GM12873 (cell line): ENCODE measurements at regions not wholly inside any gene's neighbourhood (a gene's known extent, or its start where the extent isn't known, plus 50 kb on each side); places are given as distances from the start of the nearest gene placed in this dataset.

Source experiments
- TF ChIP-seq, protein P1 (sequence below): IDR thresholded peaks from 2 replicates; pipeline ENCODE4 v1.5.1; 2012; ENCODE audit warnings: low read depth, mild to moderate bottlenecking, moderate library complexity, low read length, control low read depth; ENCODE audit not compliant: insufficient read depth; ENCODE audit errors: missing control alignments

DNA sequence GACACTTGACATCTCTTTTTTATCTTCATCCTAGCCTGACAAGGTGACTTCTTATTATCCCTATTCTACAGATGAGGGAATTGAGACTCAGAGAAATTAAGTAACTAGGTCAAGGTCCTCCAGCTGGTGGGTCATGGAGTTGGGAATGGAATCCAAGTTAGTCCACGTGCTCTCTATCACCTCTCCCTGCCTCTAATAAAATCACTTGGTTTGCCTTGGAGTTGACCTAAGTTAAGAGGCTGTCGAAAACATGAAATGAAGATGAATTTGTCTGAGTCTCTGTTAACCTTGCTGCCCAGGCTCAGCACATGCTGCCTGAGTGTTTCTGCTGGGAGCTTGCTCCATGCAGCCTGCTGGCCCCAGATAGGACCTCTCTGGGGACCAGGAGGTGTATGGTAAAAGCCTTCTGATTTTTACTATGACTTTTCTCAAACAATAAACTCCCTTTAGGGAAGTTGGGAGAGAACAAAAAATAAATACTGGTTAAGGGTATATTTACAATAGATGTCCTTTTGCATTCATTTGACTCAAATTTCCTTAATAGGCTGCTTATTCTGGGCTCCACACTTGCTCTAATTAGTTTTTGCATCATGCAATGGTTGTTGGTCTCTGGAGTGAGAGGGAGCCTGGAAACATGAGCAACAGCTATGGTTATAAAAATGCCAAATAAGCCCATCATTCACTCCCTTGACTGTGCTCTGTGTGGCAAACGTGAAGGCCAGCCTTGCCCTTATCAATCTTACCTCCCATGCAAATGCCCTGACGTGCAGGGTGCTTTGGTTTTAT is 61.6 kb upstream of the DHX15 start:
- TF ChIP-seq, protein P1, sequence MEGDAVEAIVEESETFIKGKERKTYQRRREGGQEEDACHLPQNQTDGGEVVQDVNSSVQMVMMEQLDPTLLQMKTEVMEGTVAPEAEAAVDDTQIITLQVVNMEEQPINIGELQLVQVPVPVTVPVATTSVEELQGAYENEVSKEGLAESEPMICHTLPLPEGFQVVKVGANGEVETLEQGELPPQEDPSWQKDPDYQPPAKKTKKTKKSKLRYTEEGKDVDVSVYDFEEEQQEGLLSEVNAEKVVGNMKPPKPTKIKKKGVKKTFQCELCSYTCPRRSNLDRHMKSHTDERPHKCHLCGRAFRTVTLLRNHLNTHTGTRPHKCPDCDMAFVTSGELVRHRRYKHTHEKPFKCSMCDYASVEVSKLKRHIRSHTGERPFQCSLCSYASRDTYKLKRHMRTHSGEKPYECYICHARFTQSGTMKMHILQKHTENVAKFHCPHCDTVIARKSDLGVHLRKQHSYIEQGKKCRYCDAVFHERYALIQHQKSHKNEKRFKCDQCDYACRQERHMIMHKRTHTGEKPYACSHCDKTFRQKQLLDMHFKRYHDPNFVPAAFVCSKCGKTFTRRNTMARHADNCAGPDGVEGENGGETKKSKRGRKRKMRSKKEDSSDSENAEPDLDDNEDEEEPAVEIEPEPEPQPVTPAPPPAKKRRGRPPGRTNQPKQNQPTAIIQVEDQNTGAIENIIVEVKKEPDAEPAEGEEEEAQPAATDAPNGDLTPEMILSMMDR: no peak

DNA sequence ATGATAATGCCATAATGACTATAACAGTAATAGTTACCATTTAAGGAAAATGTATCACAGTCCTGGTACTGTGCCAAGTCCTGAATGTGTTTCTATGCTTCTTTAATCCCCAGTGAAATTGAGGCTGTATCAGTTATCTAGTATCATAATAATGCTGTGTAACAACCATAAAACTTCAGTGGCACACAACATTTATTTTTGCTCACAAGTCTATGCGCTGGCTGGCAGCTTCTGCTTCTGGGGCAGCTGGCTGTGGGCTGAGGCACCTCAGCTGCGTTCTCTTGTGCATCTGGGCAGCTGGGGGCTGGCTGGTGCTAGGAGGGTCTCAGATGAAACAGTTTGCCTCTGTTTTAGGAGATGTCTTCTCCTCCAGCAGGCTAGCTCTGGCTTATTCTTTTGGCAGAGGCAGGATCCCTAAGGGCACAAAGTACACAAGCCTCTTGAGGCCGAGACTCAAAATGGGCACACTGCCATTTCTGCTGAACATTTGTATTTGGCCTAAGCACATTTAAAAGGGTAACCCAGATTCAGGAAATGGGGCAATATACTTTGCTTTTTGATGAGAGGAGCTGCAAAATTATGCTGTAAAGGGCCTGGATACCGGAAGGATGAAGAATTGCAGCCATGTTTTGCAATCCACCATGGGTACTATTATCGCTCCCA is 62.6 kb upstream of the DHX15 start:
- TF ChIP-seq, protein P1: no peak

DNA sequence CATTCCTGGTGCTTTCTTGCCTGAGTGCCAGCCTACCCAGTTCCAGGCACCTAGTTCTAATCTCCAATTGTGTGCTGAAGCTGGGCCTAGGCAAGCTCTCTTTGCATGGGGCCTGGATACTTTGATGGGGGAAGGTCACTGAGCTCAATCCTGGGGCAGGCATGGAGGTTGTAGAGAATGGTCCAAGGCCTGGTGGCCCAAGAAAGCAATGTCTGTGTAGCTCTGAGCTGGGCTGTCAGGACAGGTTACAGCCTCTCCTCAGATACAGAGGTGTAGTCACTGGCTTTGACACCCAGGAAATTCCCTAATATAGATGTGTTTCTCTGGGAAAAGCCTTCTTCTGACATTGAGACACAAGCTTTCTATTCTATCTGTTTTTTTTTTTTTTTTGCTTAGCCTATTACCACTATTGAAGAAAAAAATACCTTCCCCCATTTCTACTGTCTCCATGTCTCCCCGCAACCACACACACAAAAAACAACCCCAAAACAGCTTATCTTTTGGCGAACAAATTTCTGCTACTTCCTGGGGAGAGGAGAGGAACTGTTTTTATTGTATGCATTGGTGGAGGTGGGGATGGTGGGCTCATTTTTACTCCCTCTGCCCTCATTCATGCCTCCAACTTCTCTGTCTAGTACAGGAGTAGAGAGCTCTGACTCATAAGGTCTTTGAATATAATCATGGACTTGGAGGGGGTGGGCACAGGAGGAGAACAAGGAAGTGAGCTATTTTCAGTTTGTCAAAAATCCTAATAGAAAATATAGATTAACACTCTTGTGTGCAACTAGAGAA is 66.7 kb upstream of the DHX15 start:
- TF ChIP-seq, protein P1: no peak

DNA sequence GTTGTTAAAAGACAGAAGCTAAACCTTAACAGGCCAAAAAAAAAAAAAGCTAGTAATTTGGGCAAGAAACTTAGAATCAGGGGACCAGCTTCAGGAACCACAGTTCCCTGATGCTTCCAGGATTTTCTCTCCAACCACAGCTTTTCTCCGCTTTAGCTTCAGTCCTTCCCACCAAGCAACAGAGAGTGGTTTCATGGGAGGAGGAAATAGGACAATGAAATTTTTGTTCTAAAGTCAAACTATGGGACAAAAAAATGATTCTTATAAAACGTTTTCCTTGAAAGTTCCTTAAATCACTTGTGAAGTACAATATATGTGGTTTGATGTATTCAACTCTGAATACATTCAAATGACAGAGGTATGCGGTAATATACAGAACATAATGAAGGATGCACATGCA is 71.0 kb upstream of the DHX15 start:
- TF ChIP-seq, protein P1: no peak

DNA sequence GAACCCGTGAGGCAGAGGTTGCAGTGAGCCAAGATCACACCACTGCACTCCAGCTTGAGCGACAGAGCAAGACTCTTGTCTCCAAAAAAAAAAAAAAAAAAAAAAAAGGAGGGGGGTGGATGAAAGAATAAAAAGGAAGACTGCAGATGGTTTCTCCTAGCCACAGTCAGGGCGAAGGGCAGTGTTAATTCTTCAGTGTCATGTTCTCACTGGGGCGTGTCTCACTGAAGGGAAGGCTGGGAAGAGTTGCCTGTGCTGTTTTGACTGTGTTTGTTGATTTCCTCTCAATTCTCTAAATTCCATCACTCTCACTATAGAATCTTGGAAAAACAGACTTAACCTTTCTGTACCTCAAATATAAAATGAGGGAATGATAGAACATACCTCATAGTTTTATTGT is 71.6 kb upstream of the DHX15 start:
- TF ChIP-seq, protein P1: no peak

GRCh38 chr4:24656906-24657305 is 72.6 kb upstream of the DHX15 start:
- TF ChIP-seq, protein P1: no peak

GRCh38 chr4:24657768-24658617 is 73.6 kb upstream of the DHX15 start:
- TF ChIP-seq, protein P1: no peak
